H7 (cell line): ENCODE measurements at regions not wholly inside any gene's neighbourhood (a gene's known extent, or its start where the extent isn't known, plus 50 kb on each side); places are given as distances from the start of the nearest gene placed in this dataset.

Experiments
- DNase-seq: peaks from one replicate; pipeline ENCODE4 v3.0.0; 2012
- H3K27me3 ChIP-seq: 2 replicates; pipeline ENCODE4 v1.6.0; 2011; ENCODE audit warnings: mild to moderate bottlenecking, low read length; ENCODE audit not compliant: control insufficient read depth, insufficient read depth
- H3K36me3 ChIP-seq: replicated peaks from 2 replicates; pipeline ENCODE4 v1.5.1; 2011; ENCODE audit warnings: low read length; ENCODE audit not compliant: control insufficient read depth, insufficient read depth
- H3K4me3 ChIP-seq: 2 replicates; pipeline ENCODE4 v1.5.1; 2011; ENCODE audit warnings: low read depth, mild to moderate bottlenecking, control low read depth, low read length, moderate library complexity; ENCODE audit not compliant: insufficient read depth

DNA sequence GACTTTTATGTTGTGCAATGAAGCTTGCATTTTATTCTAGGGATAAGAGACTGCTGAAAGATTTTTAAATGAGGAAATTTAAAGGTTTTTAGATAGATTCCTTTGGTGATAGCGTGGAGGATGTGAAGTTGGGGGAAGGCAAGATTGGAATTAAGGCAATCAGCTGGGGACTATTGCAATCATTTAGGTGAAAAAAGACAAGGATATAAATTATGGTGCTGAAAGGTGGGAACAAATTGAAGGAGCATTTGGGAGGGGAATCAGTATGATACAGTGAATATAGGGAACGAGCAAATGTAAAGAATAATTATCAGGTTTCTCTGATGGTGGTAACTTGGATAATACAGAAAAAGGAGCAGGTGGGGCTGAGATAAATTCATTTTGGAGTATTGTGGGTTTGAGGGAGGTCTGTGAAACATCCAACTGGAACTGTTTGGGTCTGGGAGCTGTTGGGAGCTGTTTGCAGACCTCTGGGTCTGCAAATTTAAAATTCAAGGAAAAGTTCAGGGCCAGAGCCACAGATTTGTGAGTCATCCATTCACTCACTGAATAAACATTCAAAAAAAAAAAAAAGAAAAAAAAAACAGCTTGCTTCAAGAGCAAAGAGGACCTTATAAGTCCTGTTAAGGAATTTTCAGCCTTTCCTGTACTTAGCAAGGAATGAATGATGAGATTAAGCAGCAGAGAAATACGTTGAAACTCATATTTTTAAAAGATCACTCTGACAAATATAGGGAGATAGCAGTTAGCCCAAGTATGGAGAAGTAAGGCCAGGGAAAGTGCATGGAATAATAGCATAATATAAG is 257.5 kb upstream of the FN1 start:
- DNase-seq: no peak
- Histone ChIP-seq H3K4me3 (no peak overlapping the region), H3K27me3 (no peaks in the 10 kb centered on the region), H3K36me3 (no peaks in the 10 kb centered on the region)

DNA sequence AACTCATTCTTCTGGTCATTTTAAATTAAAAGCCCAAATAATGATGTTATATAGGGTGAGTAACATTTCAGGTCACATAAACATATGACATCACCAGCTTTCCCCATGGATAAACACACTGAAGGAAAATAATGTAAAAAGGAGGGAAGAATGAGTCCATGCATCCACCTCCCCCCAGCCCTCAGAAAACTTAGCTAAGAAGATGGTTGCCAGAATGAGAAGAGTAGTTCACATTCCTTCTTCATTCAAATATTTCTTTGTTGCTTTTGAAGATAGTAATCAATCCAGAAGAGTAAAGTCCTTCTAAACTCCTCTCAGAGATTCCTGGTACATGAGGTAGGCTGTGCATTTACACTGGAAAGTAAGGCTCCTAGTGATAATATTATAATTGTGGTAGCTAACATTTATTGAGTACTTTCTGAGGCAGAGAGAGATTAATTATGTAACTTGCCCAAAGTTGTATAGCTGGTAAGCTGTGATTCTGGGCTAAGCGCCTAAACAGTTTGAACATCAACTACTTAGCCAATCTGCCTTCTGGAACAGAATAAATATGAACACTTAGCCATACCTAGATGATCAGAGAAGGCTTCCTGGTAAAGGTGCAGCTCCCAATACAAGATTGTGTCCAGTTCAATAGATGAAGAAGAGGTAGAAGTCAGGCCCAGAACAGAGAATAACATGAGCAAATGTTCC is 256.7 kb upstream of the FN1 start:
- no peaks in the 10 kb centered on the region for H3K27me3 ChIP-seq
- H3K4me3 ChIP-seq: no peak overlapping the region
- H3K36me3 ChIP-seq: no peaks in the 10 kb centered on the region
- DNase-seq: no peak

DNA sequence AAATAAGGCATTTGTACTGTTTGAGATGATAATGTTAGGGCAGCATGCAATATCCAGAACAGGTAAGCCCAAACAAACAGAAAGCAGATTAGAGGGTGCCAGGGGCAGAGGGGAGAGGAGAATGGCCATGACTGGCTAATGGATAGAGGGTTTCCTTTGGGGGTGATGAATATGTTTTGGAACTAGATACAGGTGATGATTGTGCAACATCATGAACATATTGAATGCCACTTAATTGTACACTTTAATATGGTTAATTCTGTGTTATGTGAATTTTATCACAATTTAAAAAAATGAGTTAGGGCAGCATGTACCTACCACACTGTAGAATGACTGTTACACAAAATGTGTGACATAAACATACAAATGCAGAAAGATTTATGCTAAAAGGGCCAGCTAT is 255.5 kb upstream of the FN1 start:
- no peak for DNase-seq
- H3K27me3 ChIP-seq: no peaks in the 10 kb centered on the region
- no peak overlapping the region for H3K4me3 ChIP-seq
- no peaks in the 10 kb centered on the region for H3K36me3 ChIP-seq

DNA sequence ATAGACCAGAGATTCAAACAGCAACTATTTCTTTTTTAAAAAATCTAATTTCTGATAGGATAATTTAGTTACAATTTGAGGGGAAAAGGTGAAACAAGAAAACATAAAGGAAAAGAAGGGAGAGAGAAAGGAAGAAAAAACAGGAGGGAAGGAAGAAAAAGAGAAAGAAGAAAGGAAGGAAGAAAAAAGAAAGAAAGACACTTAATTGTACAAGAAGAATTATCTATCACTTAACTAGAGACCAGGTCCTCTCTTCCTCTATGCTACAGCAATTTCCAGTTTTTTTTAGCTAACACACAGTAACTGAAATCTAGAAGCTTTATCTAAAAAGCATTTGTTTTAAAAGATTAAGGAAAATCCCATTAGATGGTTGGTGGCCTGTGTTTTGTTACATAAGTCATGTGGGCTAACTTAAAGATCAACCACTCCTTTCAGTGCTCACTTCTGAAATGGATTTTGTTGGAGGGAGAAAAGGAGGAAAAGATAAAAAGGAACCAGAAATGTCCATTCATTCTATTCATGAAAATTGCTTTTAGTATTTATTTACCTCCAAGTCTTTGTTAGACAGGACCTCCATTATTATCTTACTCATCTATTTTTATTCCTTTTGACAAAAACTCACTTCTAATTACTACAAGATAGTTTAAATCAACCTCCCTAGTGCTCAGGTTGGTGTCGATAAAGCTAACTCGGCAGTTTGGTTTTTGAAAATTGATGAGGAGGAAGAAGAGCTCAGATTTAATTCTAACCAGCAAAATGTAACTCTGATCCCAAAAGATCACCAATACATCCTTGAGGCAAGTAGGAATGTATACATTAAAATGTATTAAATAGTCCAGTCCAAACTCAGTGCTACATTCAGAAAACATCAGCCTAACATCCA is 251.5 kb upstream of the FN1 start:
- no peak overlapping the region for H3K4me3 ChIP-seq
- H3K27me3 ChIP-seq: no peaks in the 10 kb centered on the region
- H3K36me3 ChIP-seq: no peaks in the 10 kb centered on the region
- DNase-seq: no peak

DNA sequence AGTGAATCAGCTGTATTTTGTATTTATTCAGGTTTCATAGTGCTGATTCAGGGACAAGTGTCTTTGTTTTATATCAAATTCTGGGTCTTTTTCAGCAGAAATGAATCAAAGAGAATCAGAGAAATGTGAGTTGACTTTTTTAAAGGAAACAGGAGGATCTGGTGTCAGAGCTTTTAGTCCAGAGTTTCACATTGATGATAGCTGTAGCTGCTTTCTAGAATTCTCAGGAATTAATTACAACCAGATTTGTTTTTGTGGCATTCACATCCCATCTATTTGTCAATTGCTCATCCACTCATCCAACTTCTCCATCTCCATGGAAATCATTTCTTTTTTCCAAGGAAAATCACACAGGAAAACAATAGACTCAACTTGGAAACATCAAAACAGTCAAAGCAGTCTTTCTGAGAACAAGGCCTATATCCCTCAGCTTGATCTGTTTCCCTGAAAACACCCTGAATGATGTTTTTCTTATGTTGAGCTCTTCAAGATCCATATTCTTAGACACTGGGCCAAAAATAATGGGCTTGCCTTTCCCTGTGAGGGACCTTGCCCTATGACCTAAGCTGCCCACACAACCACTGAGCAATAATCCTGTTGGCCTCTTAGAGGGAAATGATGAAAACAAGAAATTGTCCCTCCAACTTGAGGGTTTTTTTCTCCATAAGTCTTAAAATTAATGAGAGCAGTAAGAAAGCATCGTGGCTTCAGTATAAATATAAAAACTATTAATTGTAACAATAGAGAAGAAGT is 249.5 kb upstream of the FN1 start:
- H3K36me3 ChIP-seq: no peaks in the 10 kb centered on the region
- no peak overlapping the region for H3K4me3 ChIP-seq
- no peaks in the 10 kb centered on the region for H3K27me3 ChIP-seq
- DNase-seq: no peak

DNA sequence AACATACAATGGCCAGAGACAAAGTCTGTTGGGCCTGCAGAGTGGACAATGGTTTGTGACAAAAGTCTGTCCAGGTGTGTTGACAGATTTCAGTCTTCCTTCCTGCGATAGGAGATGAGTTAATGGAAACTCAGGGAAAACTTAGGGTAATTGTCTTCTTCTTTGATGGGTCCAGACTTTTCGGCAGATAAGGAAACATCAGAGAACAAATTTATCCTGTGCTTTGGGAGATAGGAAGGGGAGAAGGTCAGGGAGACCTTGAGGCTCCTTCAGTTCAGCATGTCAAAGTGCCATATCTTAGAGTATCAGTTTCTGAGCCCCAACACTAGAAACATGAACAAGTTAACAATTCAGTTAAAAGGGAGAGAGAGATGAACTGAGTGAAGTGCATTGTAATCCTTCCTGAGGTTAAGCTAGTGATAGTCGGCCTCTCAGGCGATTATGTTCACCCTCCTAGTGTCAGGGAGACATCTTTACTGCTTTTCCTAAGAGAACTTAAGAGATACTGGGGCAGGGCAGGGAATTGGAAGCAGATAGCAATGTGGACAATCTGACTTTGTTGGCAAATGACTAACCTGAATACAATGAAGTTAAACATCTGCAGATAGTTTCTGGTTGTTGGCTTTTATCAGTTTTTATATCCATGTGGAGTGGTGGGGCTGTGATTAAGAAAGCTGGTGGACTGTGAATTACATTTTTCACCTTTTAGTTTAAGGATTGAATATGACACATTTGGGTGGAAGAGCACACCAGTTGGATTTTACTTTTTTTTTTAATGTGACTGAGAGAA is 248.8 kb upstream of the FN1 start:
- no peaks in the 10 kb centered on the region for H3K36me3 ChIP-seq
- no peak for DNase-seq
- no peaks in the 10 kb centered on the region for H3K27me3 ChIP-seq
- no peak overlapping the region for H3K4me3 ChIP-seq

DNA sequence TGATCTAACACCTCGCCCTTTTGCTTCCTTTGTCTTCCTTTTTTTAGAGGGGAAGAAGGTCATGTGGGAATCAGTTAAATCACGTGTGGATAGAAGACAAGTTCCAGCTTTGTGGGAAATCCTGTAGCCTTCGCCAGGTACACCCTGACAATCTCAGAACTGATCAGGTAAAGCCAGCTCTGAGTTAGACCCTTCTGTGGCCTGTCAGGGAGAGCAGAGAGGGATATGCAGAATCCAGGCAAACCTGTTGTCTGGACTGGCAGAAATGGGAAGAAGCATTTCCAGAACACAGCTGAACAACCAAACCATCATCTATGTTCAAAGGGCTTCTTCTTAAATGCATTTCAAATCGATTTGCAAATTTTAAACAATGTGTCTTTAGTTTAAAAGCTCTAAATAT is 247.4 kb upstream of the FN1 start:
- no peak overlapping the region for H3K4me3 ChIP-seq
- DNase-seq: no peak
- H3K36me3 ChIP-seq: no peaks in the 10 kb centered on the region
- H3K27me3 ChIP-seq: no peaks in the 10 kb centered on the region

DNA sequence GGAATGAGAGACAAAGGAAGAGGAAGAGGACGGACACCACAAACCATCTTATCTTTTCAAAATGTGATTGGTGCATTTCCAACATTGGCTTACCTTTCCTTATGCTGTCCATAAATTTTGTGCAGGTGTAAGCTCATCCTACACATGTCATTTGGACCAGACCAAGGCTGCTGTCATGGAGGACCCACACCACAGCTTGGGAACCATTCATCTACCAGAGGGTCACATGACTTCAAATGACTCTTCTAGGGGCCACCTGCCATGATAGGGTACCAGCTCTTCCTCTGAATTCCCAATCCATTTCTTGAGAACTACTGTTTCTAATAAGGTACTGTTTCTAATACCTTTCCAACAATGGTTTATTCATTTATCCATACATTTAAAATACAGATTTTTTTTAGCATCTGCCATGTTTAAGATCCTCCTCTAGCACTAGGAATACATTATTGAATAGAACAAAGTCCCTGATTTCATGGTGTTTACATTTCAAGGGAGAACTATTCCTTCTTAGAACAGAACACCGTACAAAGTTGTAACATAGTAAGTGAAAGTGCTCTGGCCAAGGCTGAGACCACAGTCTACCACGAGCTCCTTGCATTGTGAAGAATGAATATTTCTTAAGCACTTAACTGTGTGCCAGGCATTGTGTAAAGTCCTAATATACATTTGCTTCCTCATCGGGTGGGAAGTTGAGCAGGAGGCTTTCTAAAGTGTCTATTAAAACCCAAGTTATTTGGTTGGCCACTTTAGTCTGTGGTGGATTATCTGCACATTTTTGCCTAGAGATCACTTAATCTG is 246.1 kb upstream of the FN1 start:
- no peak for DNase-seq
- Histone ChIP-seq H3K4me3 (no peak overlapping the region), H3K36me3 (no peaks in the 10 kb centered on the region), H3K27me3 (no peaks in the 10 kb centered on the region)

DNA sequence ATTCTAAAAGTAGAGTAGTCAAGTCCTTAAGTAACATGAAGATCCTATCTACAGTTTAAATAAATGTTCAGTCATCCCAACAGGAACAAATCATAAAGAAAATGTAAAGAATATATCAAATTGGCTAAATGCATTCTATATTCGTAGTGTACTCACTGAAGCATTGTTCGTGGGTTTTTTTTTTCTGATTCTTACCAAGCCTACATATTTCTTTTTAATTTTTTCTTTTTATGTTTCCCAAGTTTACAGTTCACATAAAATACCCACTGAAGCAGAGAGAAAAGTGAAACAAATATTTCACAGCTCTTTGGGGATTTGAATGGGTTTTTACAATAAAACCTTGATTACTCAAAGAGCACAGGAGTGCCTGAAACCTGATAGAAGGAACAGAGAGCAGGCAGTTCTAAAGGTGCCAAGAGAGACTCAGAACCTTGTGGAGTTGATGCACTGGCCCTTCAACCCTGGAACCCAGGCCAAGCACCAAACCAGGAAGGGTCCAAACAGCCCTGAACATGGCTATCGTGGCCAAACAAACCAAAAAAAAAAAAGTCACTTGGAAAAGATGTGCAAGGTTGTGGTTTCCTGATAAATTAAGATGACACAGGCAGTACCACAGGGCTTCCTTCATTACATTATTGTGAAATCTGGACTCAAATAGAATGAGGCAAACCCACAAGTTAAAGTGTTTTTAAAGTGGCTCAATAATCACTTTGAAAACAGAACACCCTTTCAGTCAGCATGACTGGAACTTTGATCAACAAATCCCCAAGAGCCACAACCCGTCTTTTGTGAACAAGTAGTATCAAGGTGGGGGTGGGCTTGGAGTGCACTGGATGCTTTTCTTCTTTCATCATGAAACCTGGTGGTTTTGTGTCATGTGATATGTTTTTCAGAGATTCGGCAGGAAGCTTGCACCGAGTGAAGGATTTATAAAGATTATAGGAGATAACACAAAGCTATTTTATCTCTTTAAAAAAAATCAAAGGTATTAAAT is 245.0 kb upstream of the FN1 start:
- no peak for DNase-seq
- H3K4me3 ChIP-seq: no peak overlapping the region

DNA sequence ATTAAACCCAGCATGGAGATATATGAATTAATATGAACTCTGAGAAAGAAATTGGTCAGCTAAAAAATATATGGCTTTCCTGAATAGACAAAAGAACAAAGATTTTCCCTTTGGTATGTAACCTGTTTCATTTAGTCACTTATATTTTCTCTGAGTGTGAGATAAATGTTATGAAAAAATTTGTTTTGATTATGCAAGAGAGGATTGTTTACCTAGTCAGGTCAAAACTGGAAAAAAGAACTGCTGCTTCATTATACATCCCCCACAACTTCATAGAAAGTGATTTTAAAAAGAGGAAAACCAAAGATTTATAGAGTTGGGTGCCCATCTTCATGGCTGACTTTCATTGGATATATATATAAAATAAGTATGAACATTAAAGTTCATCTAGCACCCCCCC is 242.2 kb upstream of the FN1 start:
- Histone ChIP-seq H3K36me3 (no peaks in the 10 kb centered on the region), H3K4me3 (no peak overlapping the region), H3K27me3 (no peaks in the 10 kb centered on the region)
- no peak for DNase-seq

More for the DNA sequence above, 245.0 kb upstream of the FN1 start:
- Histone ChIP-seq H3K36me3 (no peaks in the 10 kb centered on the region), H3K27me3 (no peaks in the 10 kb centered on the region)

DNA sequence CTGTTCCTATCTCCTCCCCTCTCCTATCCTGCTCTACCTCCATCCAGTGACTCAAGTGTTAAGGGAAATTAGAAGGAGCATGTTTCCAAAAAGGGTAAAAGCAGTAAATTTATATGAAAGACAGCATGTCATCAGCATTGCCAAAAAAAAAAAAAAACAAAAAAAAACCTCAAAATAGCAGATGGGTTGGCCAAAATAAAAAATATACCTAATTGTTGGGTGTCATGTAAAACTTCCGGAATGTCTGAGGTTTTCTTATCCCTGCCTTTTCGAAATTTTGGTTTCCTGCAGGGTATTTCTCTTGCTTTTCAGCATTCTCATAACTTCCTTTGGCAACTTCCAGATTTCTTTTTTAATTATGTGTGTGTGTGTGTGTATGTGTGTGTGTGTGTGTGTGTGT is 241.6 kb upstream of the FN1 start:
- no peak for DNase-seq
- Histone ChIP-seq H3K36me3 (no peaks in the 10 kb centered on the region), H3K4me3 (no peak overlapping the region), H3K27me3 (no peaks in the 10 kb centered on the region)

DNA sequence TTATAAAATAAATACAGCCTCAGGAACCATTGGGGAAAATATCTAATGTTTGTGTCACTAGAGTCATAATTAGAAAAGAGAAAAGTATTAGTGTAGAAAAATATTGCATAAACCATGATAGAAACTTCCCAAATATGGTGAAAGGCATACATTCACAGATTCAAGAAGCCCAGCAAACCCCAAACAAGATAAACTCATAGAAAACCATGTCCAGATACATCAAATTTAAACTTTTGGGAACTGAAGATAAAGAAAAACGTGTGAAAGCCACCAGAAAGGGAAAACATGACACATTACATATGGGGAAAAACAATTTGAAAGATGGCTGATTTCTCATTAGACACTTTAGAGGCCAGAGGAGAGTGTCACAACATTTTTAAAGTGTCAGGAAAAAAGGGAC is 236.5 kb upstream of the FN1 start:
- Histone ChIP-seq H3K4me3 (no peak overlapping the region), H3K36me3 (no peaks in the 10 kb centered on the region), H3K27me3 (no peaks in the 10 kb centered on the region)
- no peak for DNase-seq
